Ishikawa (cell line): ENCODE measurements at regions not wholly inside any gene's neighbourhood (a gene's known extent, or its start where the extent isn't known, plus 50 kb on each side); places are given as distances from the start of the nearest gene placed in this dataset.

Experiments used
- CEBPB ChIP-seq: IDR thresholded peaks from 2 replicates; pipeline ENCODE4 v1.6.1; 2012
- CREB1 ChIP-seq: IDR thresholded peaks from 2 replicates; pipeline ENCODE4 v1.6.1; 2012; ENCODE audit warnings: low read depth
- EGR1 ChIP-seq: IDR thresholded peaks from 2 replicates; pipeline ENCODE4 v1.6.1; 2012
- EP300 ChIP-seq: IDR thresholded peaks from 2 replicates; pipeline ENCODE4 v1.6.1; 2012; ENCODE audit warnings: borderline replicate concordance
- FOXM1 ChIP-seq: IDR thresholded peaks from 2 replicates; pipeline ENCODE4 v1.6.1; 2012; ENCODE audit warnings: low read depth, borderline replicate concordance
- NFIC ChIP-seq: IDR thresholded peaks from 2 replicates; pipeline ENCODE4 v1.6.1; 2012
- RAD21 ChIP-seq: IDR thresholded peaks from 2 replicates; pipeline ENCODE4 v1.6.1; 2012; ENCODE audit warnings: low read depth
- TAF1 ChIP-seq: IDR thresholded peaks from 2 replicates; pipeline ENCODE4 v1.6.1; 2012; ENCODE audit warnings: low read depth, mild to moderate bottlenecking
- TCF12 ChIP-seq: IDR thresholded peaks from 2 replicates; pipeline ENCODE4 v1.6.1; 2012; ENCODE audit warnings: low read depth
- TEAD4 ChIP-seq: IDR thresholded peaks from 2 replicates; pipeline ENCODE4 v1.6.1; 2012
- YY1 ChIP-seq: IDR thresholded peaks from 2 replicates; pipeline ENCODE4 v1.6.1; 2012; ENCODE audit warnings: low read depth
- ZBTB7A ChIP-seq: IDR thresholded peaks from 2 replicates; pipeline ENCODE4 v1.6.1; 2012; ENCODE audit warnings: low read depth
- TF ChIP-seq, protein P1 (sequence below): IDR thresholded peaks from 2 replicates; pipeline ENCODE4 v1.6.1; 2012
- TF ChIP-seq, protein P2 (sequence below): IDR thresholded peaks from 2 replicates; pipeline ENCODE4 v1.6.1; 2012
- TF ChIP-seq, protein P3 (sequence below): IDR thresholded peaks from 2 replicates; pipeline ENCODE4 v1.6.1; 2012; ENCODE audit warnings: low read depth, mild to moderate bottlenecking

DNA sequence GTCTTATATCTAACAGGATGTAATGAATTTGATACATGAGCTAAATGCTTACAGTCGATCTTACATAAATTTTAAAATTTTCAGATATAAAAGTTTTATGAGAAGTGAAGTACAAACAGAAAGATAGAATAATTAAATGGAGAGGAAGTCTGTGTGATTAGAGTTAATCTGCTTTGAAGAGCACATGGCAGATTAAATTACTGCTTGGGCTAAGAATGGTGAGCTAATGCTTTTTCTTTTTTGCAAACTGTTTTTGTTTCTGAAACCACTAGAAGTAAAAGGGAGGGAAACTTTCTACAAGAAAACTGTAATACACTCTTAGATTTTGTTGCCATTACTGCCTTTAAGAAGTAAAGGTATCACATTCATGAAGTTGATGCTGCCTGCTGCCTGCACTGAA is 96.3 kb upstream of the SPRY2 start:
- TF ChIP-seq NFIC = no peak
- TF ChIP-seq, protein P1, sequence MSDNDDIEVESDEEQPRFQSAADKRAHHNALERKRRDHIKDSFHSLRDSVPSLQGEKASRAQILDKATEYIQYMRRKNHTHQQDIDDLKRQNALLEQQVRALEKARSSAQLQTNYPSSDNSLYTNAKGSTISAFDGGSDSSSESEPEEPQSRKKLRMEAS = no peak
- no peak for TF ChIP-seq EP300
- TF ChIP-seq YY1 = no peak
- TF ChIP-seq CREB1 = no peak
- TF ChIP-seq EGR1 = no peak
- no peak for TF ChIP-seq TCF12
- TF ChIP-seq TEAD4 = no peak
- TF ChIP-seq FOXM1 = no peak
- no peak for TF ChIP-seq TAF1
- no peak for TF ChIP-seq CEBPB
- TF ChIP-seq, protein P2, sequence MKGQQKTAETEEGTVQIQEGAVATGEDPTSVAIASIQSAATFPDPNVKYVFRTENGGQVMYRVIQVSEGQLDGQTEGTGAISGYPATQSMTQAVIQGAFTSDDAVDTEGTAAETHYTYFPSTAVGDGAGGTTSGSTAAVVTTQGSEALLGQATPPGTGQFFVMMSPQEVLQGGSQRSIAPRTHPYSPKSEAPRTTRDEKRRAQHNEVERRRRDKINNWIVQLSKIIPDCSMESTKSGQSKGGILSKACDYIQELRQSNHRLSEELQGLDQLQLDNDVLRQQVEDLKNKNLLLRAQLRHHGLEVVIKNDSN = no peak
- TF ChIP-seq RAD21 = no peak
- no peak for TF ChIP-seq ZBTB7A
- TF ChIP-seq, protein P3, sequence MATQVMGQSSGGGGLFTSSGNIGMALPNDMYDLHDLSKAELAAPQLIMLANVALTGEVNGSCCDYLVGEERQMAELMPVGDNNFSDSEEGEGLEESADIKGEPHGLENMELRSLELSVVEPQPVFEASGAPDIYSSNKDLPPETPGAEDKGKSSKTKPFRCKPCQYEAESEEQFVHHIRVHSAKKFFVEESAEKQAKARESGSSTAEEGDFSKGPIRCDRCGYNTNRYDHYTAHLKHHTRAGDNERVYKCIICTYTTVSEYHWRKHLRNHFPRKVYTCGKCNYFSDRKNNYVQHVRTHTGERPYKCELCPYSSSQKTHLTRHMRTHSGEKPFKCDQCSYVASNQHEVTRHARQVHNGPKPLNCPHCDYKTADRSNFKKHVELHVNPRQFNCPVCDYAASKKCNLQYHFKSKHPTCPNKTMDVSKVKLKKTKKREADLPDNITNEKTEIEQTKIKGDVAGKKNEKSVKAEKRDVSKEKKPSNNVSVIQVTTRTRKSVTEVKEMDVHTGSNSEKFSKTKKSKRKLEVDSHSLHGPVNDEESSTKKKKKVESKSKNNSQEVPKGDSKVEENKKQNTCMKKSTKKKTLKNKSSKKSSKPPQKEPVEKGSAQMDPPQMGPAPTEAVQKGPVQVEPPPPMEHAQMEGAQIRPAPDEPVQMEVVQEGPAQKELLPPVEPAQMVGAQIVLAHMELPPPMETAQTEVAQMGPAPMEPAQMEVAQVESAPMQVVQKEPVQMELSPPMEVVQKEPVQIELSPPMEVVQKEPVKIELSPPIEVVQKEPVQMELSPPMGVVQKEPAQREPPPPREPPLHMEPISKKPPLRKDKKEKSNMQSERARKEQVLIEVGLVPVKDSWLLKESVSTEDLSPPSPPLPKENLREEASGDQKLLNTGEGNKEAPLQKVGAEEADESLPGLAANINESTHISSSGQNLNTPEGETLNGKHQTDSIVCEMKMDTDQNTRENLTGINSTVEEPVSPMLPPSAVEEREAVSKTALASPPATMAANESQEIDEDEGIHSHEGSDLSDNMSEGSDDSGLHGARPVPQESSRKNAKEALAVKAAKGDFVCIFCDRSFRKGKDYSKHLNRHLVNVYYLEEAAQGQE = no peak

DNA sequence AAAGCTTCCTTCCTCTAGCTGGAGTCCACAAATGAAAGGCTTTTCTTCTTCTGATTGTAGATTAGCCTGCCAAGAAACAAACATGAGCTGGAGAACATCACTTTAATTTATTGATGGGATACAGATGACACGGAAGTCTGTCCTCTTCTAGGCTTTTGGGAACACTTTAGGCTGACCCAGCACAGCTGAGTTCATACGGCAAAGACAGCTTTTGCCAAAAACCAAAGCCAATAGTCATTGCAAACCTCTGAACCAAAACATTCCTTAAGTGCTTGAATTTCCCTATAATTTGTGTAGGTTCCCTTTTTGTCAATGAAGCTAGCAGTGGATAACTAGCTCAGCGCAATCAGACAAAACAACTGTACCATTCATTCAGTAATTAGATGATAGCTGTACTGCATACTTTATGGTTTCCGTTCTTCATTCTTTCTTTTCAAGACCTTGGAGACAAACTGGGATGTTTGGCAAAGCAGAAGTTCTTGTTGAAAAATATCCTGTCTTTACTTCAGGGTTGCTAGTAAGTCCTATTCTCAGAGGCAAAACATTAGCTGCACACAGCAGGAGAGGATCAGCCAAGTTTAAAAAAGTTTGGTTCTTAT is 95.7 kb upstream of the SPRY2 start:
- TF ChIP-seq TCF12 (no peak), FOXM1 (no peak), CEBPB (no peak), EGR1 (no peak), TEAD4 (no peak), NFIC (no peak), EP300 (no peak), CREB1 (no peak), ZBTB7A (no peak), RAD21 (no peak), YY1 (no peak), TAF1 (no peak)
- TF ChIP-seq, protein P1 = no peak
- TF ChIP-seq, protein P2 = no peak
- TF ChIP-seq, protein P3 = no peak

DNA sequence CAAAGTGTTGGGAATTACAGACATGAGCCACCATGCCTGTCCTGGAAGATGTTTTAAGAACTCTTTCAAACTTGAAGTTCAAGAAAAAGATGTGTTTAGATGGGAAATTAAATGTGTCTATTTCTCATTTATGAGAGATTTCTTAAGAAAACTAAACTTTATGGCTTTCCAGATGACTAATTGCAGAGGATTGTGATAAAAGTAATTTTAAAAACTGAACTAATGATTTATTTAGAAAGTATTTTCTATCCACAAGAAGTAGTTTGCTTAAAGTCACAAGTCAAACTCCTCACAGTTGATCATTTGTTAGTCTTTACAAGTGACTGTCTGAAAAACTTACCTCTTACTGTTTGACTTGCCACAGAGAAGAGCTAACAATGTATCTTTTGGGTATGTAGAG is 89.6 kb upstream of the SPRY2 start:
- TF ChIP-seq NFIC (no peak), YY1 (no peak), ZBTB7A (no peak), EGR1 (no peak), TEAD4 (no peak), TAF1 (no peak), CREB1 (no peak), RAD21 (no peak), TCF12 (no peak), FOXM1 (no peak), EP300 (no peak), CEBPB (no peak)
- TF ChIP-seq, protein P1 = no peak
- TF ChIP-seq, protein P3 = no peak
- TF ChIP-seq, protein P2 = no peak
